ENCODE measurements at regions not wholly inside any gene's neighbourhood (a gene's known extent, or its start where the extent isn't known, plus 50 kb on each side); places are given as distances from the start of the nearest gene placed in this dataset.
A peak's percentile ranks its signal among the peaks of the same experiment; 100 is the strongest.

DNA sequence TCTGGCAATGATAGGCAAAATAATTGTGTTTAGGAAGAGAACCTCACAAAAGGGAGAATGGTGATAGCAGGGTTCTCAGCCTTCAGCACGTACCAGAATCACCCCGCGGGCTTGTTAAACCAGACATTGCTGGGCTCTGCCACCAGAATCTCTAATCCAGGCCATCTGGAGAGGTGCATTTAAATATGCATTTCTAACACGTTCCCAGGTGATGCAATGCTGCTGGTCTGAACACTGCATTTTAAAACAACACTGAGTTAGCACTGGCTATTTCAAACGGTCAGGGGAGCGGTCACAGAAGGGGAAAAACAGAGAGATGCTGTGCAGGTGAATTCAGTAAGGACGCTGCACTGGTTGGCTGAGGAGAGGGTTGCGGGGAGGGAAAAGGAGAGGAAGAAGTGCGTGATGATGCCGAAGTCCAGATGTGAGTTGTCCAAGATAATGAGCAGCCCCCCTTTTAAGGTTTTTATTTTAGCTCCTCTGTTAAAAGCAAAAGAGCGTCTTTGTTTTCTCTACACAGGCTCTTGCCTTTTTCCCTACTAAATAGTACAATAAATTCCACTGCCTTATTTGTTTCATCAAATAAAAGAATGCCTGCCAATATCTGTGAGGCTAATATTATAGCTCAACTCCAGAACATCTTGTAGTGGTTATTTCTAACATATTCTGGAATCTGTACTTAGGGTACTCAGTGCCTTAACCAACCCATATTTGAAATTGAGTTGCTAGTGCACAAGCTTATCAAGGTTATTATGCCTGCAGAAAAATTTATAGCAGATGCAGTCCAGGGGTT, 109.6 kb upstream of the POU2AF2 start:
- H3K27ac ChIP-seq = no peak overlapping the region
- Mint-ChIP-seq H3K9me3 (peaks cover 4% of the 10 kb centered on the region), H3K36me3 (no peaks in the 10 kb centered on the region), H3K4me1 (peaks cover 11% of the 10 kb centered on the region), H3K27me3 (ENCODE audit: insufficient read depth, low read depth) (peaks cover 3% of the 10 kb centered on the region), H3K4me3 (no peak overlapping the region), H3K27ac (no peak overlapping the region)
- no peak overlapping the region for H3K4me2 ChIP-seq
- H4K20me1 ChIP-seq (ENCODE audit: low read depth) = no peaks in the 10 kb centered on the region
- TF ChIP-seq EZH2 (IDR thresholded peaks at IDR 0.05) (no peak), EZH2phosphoT487 (IDR thresholded peaks at IDR 0.05) (no peak)
- TF ChIP-seq, protein P1, sequence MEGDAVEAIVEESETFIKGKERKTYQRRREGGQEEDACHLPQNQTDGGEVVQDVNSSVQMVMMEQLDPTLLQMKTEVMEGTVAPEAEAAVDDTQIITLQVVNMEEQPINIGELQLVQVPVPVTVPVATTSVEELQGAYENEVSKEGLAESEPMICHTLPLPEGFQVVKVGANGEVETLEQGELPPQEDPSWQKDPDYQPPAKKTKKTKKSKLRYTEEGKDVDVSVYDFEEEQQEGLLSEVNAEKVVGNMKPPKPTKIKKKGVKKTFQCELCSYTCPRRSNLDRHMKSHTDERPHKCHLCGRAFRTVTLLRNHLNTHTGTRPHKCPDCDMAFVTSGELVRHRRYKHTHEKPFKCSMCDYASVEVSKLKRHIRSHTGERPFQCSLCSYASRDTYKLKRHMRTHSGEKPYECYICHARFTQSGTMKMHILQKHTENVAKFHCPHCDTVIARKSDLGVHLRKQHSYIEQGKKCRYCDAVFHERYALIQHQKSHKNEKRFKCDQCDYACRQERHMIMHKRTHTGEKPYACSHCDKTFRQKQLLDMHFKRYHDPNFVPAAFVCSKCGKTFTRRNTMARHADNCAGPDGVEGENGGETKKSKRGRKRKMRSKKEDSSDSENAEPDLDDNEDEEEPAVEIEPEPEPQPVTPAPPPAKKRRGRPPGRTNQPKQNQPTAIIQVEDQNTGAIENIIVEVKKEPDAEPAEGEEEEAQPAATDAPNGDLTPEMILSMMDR (IDR thresholded peaks at IDR 0.05) = no peak
- peaks cover 9% of the 10 kb centered on the region for H3K4me1 ChIP-seq
- DNase-seq (ENCODE audit: low spot score) = no peak
- H3K9me3 ChIP-seq (ENCODE audit: low read depth) = no peaks in the 10 kb centered on the region
- H3K36me3 ChIP-seq = no peaks in the 10 kb centered on the region
- H3K79me2 ChIP-seq (ENCODE audit: low read depth) = no peaks in the 10 kb centered on the region
- no peaks in the 10 kb centered on the region for H3K27me3 ChIP-seq
- H3F3A ChIP-seq (ENCODE audit: low read depth) = no peaks in the 10 kb centered on the region
- H2AFZ ChIP-seq (replicated peaks) = no peak overlapping the region
- H3K9ac ChIP-seq = no peak overlapping the region
- no peak overlapping the region for H3K4me3 ChIP-seq

DNA sequence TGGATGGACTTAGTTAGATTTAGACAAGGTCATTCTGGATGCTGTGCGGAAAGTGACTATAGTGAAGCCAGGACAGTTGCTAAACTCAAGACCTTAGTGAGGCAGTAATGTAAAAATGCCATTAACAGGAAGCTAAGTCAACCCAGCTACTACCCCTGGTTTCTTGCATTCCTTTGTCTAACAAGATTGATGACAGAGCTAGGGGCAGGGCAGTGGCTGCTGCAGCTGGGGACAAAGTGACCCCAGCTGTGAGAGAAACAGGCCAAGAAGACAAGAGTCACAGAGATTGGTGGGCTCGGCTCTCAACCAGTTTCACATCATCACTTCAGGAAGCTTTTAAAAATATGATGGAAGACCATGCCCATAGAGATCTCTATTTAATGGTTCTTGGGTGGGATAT, 110.4 kb upstream of the POU2AF2 start:
- Mint-ChIP-seq H3K4me3 (no peak overlapping the region), H3K27me3 (ENCODE audit: insufficient read depth, low read depth) (peaks cover 3% of the 10 kb centered on the region), H3K36me3 (no peaks in the 10 kb centered on the region), H3K9me3 (peaks cover 4% of the 10 kb centered on the region), H3K27ac (no peak overlapping the region), H3K4me1 (peaks cover 11% of the 10 kb centered on the region)
- H2AFZ ChIP-seq (replicated peaks) = no peak overlapping the region
- no peaks in the 10 kb centered on the region for H3K9me3 ChIP-seq (ENCODE audit: low read depth)
- no peak overlapping the region for H3K27ac ChIP-seq
- H3K4me2 ChIP-seq = no peak overlapping the region
- TF ChIP-seq EZH2phosphoT487 (IDR thresholded peaks at IDR 0.05) (no peak), EZH2 (IDR thresholded peaks at IDR 0.05) (no peak)
- TF ChIP-seq, protein P1 (IDR thresholded peaks at IDR 0.05) = no peak
- no peaks in the 10 kb centered on the region for H3K27me3 ChIP-seq
- H3F3A ChIP-seq (ENCODE audit: low read depth) = no peaks in the 10 kb centered on the region
- no peaks in the 10 kb centered on the region for H4K20me1 ChIP-seq (ENCODE audit: low read depth)
- no peak overlapping the region for H3K4me3 ChIP-seq
- no peaks in the 10 kb centered on the region for H3K36me3 ChIP-seq
- peaks cover 9% of the 10 kb centered on the region for H3K4me1 ChIP-seq
- no peak overlapping the region for H3K9ac ChIP-seq
- H3K79me2 ChIP-seq (ENCODE audit: low read depth) = no peaks in the 10 kb centered on the region
- peak; percentile 27 for DNase-seq (ENCODE audit: low spot score)

DNA sequence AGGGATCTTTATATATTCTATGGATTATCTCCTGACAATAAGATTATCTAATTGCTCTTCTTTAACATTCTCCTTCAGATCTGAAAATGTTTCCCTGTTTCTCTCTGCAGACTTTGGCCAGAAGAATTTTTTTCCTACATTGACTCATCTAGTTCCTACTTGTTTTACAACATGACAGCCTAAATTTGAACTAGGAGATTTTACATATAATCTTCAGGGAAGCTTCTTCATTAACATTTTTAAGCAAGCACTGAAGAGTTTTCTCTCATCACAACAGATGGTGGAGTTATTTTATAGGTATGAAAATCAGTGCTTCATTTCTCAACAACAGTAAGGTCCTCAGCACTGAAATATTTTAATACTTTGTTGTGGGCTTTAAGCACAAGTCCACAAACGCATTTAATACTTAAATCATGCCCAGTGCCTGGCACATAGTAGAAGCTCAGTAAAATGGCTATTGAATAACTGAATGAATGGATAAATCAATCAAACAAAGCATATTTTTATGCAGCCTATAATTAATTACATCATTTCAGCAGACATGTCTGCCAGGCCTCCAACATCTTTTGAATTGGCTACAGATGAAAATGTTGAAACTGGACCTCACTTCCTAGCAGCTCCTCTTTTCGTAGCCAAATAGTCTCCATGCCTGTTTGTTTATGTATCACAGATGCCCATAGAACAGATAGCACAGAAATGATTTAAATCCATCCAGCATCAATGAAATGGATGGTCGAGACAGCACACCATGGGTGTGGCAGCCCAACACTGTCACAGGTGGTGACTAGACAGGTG, 117.3 kb upstream of the POU2AF2 start:
- Mint-ChIP-seq H3K27me3 (ENCODE audit: insufficient read depth, low read depth) (peaks cover 2% of the 10 kb centered on the region), H3K27ac (no peak overlapping the region), H3K9me3 (peaks cover 2% of the 10 kb centered on the region), H3K4me3 (no peak overlapping the region), H3K36me3 (no peaks in the 10 kb centered on the region), H3K4me1 (no peaks in the 10 kb centered on the region)
- H3K79me2 ChIP-seq (ENCODE audit: low read depth) = no peaks in the 10 kb centered on the region
- no peaks in the 10 kb centered on the region for H3F3A ChIP-seq (ENCODE audit: low read depth)
- H3K36me3 ChIP-seq = no peaks in the 10 kb centered on the region
- H2AFZ ChIP-seq (replicated peaks) = no peak overlapping the region
- no peak for DNase-seq (ENCODE audit: low spot score)
- no peaks in the 10 kb centered on the region for H4K20me1 ChIP-seq (ENCODE audit: low read depth)
- H3K27me3 ChIP-seq = no peaks in the 10 kb centered on the region
- no peak for TF ChIP-seq EZH2phosphoT487 (IDR thresholded peaks at IDR 0.05)
- TF ChIP-seq, protein P1 (IDR thresholded peaks at IDR 0.05) = no peak
- H3K9me3 ChIP-seq (ENCODE audit: low read depth) = no peaks in the 10 kb centered on the region
- no peak overlapping the region for H3K9ac ChIP-seq
- no peaks in the 10 kb centered on the region for H3K4me1 ChIP-seq
- no peak overlapping the region for H3K4me3 ChIP-seq
- H3K27ac ChIP-seq = no peak overlapping the region
- H3K4me2 ChIP-seq = no peak overlapping the region
